HG02981 (cell line): ENCODE measurements at regions not wholly inside any gene's neighbourhood (a gene's known extent, or its start where the extent isn't known, plus 50 kb on each side); places are given as distances from the start of the nearest gene placed in this dataset.

ENCODE experiments used
- ATAC-seq: cut with Tn5 transposase; IDR thresholded peaks from one replicate; pipeline ENCODE4 v1.9.1; 2021; ENCODE audit warnings: mild to moderate bottlenecking, moderate library complexity; ENCODE audit not compliant: unreplicated experiment

- no peak for ATAC-seq
Observed at GRCh38 chr1:68551459-68551858, 54.6 kb upstream of the DEPDC1 start.

- ATAC-seq, result no peak
Observed at GRCh38 chr1:68558321-68559026, 61.6 kb upstream of the DEPDC1 start.

- no peak for ATAC-seq
Observed at GRCh38 chr1:68565923-68566322, 69.0 kb upstream of the DEPDC1 start.

- ATAC-seq, result no peak
Observed at GRCh38 chr1:68570871-68571270, 74.0 kb upstream of the DEPDC1 start.

- ATAC-seq, result no peak
Observed at GRCh38 chr1:68571454-68572235, 74.8 kb upstream of the DEPDC1 start.

GRCh38 chr1:68585351-68585750 is 88.5 kb upstream of the DEPDC1 start:
- no peak for ATAC-seq

- ATAC-seq, result no peak
Observed at GRCh38 chr1:68586766-68587165, 89.9 kb upstream of the DEPDC1 start.

- ATAC-seq, result no peak
Observed at GRCh38 chr1:68588304-68588703, 91.4 kb upstream of the DEPDC1 start.

- ATAC-seq, result no peak
Observed at GRCh38 chr1:68590473-68590872, 93.6 kb upstream of the DEPDC1 start.

GRCh38 chr1:68594851-68595250 is 98.0 kb upstream of the DEPDC1 start:
- no peak for ATAC-seq

GRCh38 chr1:68600049-68600661 is 103.3 kb upstream of the DEPDC1 start:
- ATAC-seq, result no peak

- ATAC-seq, result no peak
Observed at GRCh38 chr1:68608289-68608688, 111.4 kb upstream of the DEPDC1 start.

GRCh38 chr1:68615312-68615711 is 118.4 kb upstream of the DEPDC1 start:
- ATAC-seq, result no peak

- ATAC-seq, result no peak
Observed at GRCh38 chr1:68617942-68618341, 121.1 kb upstream of the DEPDC1 start.

- ATAC-seq, result no peak
Observed at GRCh38 chr1:68620571-68620970, 123.7 kb upstream of the DEPDC1 start.

- no peak for ATAC-seq
Observed at GRCh38 chr1:68623700-68624099, 126.8 kb upstream of the DEPDC1 start.

- no peak for ATAC-seq
Observed at GRCh38 chr1:68624233-68624632, 127.4 kb upstream of the DEPDC1 start.

- no peak for ATAC-seq
Observed at GRCh38 chr1:68625624-68626023, 128.7 kb upstream of the DEPDC1 start.

- ATAC-seq, result no peak
Observed at GRCh38 chr1:68633141-68633919, 136.4 kb upstream of the DEPDC1 start.

- no peak for ATAC-seq
Observed at GRCh38 chr1:68644504-68644903, 147.6 kb upstream of the DEPDC1 start.

- ATAC-seq, result no peak
Observed at GRCh38 chr1:68651115-68651514, 154.2 kb upstream of the DEPDC1 start.
